Kidney epithelial cell (primary cell): ENCODE measurements at regions not wholly inside any gene's neighbourhood (a gene's known extent, or its start where the extent isn't known, plus 50 kb on each side); places are given as distances from the start of the nearest gene placed in this dataset.

Source experiments
- DNase-seq: peaks from one replicate; pipeline ENCODE4 v3.0.0-alpha.2; 2010; ENCODE audit warnings: low read depth
- H3K27me3 ChIP-seq: 2 replicates; pipeline ENCODE4 v1.6.0; 2011; ENCODE audit warnings: low read length; ENCODE audit not compliant: control insufficient read depth, insufficient read depth
- H3K36me3 ChIP-seq: 2 replicates; pipeline ENCODE4 v1.5.1; 2011; ENCODE audit warnings: low read length; ENCODE audit not compliant: control insufficient read depth, insufficient read depth
- H3K4me3 ChIP-seq: 2 replicates; pipeline ENCODE4 v1.5.1; 2011; ENCODE audit warnings: low read depth, mild to moderate bottlenecking, control low read depth, low read length
- CTCF ChIP-seq: IDR thresholded peaks from 2 replicates; pipeline ENCODE4 v1.5.1; 2011; ENCODE audit warnings: mild to moderate bottlenecking, moderate library complexity, low read length, control low read depth, inconsistent platforms; ENCODE audit not compliant: insufficient read depth, poor library complexity, severe bottlenecking

- no peak for TF ChIP-seq CTCF
- Histone ChIP-seq H3K27me3 (no peaks in the 10 kb centered on the region), H3K36me3 (no peaks in the 10 kb centered on the region), H3K4me3 (no peak overlapping the region)
- DNase-seq: no peak
Measured at GRCh38 chr11:134521001-134521400, 109.0 kb upstream of the B3GAT1 start.

GRCh38 chr11:134519788-134520187, 107.7 kb upstream of the B3GAT1 start:
- H3K27me3 ChIP-seq: no peaks in the 10 kb centered on the region

GRCh38 chr11:134519390-134519750, 107.3 kb upstream of the B3GAT1 start:
- no peak for DNase-seq
- Histone ChIP-seq H3K27me3 (no peaks in the 10 kb centered on the region), H3K4me3 (no peak overlapping the region), H3K36me3 (no peaks in the 10 kb centered on the region)
- no peak for TF ChIP-seq CTCF

More at GRCh38 chr11:134519788-134520187, 107.7 kb upstream of the B3GAT1 start:
- Histone ChIP-seq H3K36me3 (no peaks in the 10 kb centered on the region), H3K4me3 (no peak overlapping the region)
- no peak for DNase-seq
- TF ChIP-seq CTCF: no peak

GRCh38 chr11:134518616-134519389, 106.8 kb upstream of the B3GAT1 start:
- H3K36me3 ChIP-seq: no peaks in the 10 kb centered on the region
- DNase-seq: no peak
- TF ChIP-seq CTCF: no peak
- no peaks in the 10 kb centered on the region for H3K27me3 ChIP-seq
- no peak overlapping the region for H3K4me3 ChIP-seq

GRCh38 chr11:134517621-134518293, 105.7 kb upstream of the B3GAT1 start:
- H3K27me3 ChIP-seq: no peaks in the 10 kb centered on the region
- no peak overlapping the region for H3K4me3 ChIP-seq
- no peaks in the 10 kb centered on the region for H3K36me3 ChIP-seq
- TF ChIP-seq CTCF: no peak
- DNase-seq: no peak
